GM12892 (cell line): ENCODE measurements at regions not wholly inside any gene's neighbourhood (a gene's known extent, or its start where the extent isn't known, plus 50 kb on each side); places are given as distances from the start of the nearest gene placed in this dataset.

Experiments
- DNase-seq: peaks from one replicate; pipeline ENCODE4 v3.0.0; 2011; ENCODE audit not compliant: insufficient read length
- FAIRE-seq: peaks from 2 replicates; lab custom pipeline; 2011; peaks lifted over from hg19 to GRCh38; lab: Jason Lieb, UNC
- POLR2A ChIP-seq: IDR thresholded peaks from 2 replicates; pipeline ENCODE4 v1.6.1; 2011; ENCODE audit warnings: low read depth, low read length, control low read depth
- POLR2AphosphoS5 ChIP-seq: IDR thresholded peaks from 2 replicates; pipeline ENCODE4 v1.6.1; 2011; ENCODE audit warnings: low read depth, low read length, control low read depth
- TAF1 ChIP-seq: IDR thresholded peaks from 2 replicates; pipeline ENCODE4 v1.6.1; 2011; ENCODE audit warnings: low read depth, mild to moderate bottlenecking, control low read depth, low read length, borderline replicate concordance

- TF ChIP-seq POLR2A (no peak), TAF1 (no peak), POLR2AphosphoS5 (no peak)
- DNase-seq (no peak), FAIRE-seq (no peak)
These were observed 68.3 kb downstream of the PJA1 start for GRCh38 chrX:69096963-69097362.

GRCh38 chrX:69094977-69095669 is 70.1 kb downstream of the PJA1 start:
- TF ChIP-seq POLR2AphosphoS5 (no peak), POLR2A (no peak), TAF1 (no peak)
- FAIRE-seq (no peak), DNase-seq (no peak)

GRCh38 chrX:69093960-69094871 is 71.0 kb downstream of the PJA1 start:
- DNase-seq (peak; percentile 47), FAIRE-seq (no peak)

GRCh38 chrX:69090022-69090421 is 75.2 kb downstream of the PJA1 start:
- TF ChIP-seq TAF1, result no peak
- TF ChIP-seq POLR2AphosphoS5, result no peak
- no peak for TF ChIP-seq POLR2A
- FAIRE-seq, result no peak

More at GRCh38 chrX:69093960-69094871, 71.0 kb downstream of the PJA1 start:
- TF ChIP-seq TAF1 (no peak), POLR2A (no peak), POLR2AphosphoS5 (no peak)

GRCh38 chrX:69089203-69089602 is 76.0 kb downstream of the PJA1 start:
- DNase-seq (no peak), FAIRE-seq (no peak)
- no peak for TF ChIP-seq TAF1
- TF ChIP-seq POLR2AphosphoS5, result no peak

More at GRCh38 chrX:69090022-69090421, 75.2 kb downstream of the PJA1 start:
- DNase-seq, result no peak

- no peak for FAIRE-seq
- TF ChIP-seq POLR2A (no peak), TAF1 (no peak), POLR2AphosphoS5 (no peak)
- no peak for DNase-seq
These were observed 76.9 kb downstream of the PJA1 start for GRCh38 chrX:69088171-69088938.

GRCh38 chrX:69085826-69086225 is 79.4 kb downstream of the PJA1 start:
- DNase-seq (no peak), FAIRE-seq (no peak)
- TF ChIP-seq TAF1 (no peak), POLR2A (no peak)

GRCh38 chrX:69085151-69085550 is 80.1 kb downstream of the PJA1 start:
- no peak for TF ChIP-seq POLR2AphosphoS5
- no peak for TF ChIP-seq POLR2A
- no peak for TF ChIP-seq TAF1
- DNase-seq (no peak), FAIRE-seq (no peak)

- TF ChIP-seq POLR2AphosphoS5 (no peak), TAF1 (no peak), POLR2A (no peak)
- FAIRE-seq (no peak), DNase-seq (no peak)
These were observed 81.5 kb downstream of the PJA1 start for GRCh38 chrX:69083801-69084200.

GRCh38 chrX:69083361-69083760 is 81.9 kb downstream of the PJA1 start:
- FAIRE-seq, result no peak
- no peak for DNase-seq
- no peak for TF ChIP-seq POLR2A
- TF ChIP-seq TAF1, result no peak

- TF ChIP-seq POLR2AphosphoS5 (no peak), TAF1 (no peak), POLR2A (no peak)
- FAIRE-seq (no peak), DNase-seq (no peak)
These were observed 82.5 kb downstream of the PJA1 start for GRCh38 chrX:69082753-69083150.
